Activated CD4-positive, alpha-beta memory T cell treated with anti-CD3 and anti-CD28 coated beads, Interleukin-2, amount 10 ng/mL, durations not matched to agents 7 days and 5 days (primary cell): ENCODE measurements at regions not wholly inside any gene's neighbourhood (a gene's known extent, or its start where the extent isn't known, plus 50 kb on each side); places are given as distances from the start of the nearest gene placed in this dataset.

Experiments used
- CTCF ChIA-PET: fragments of 350-600 bp; sonication (Branson Sonifier 250); formaldehyde crosslinking; loops from one replicate; lab custom pipeline; 2021; ENCODE audit warnings: antibody characterized with exemption, inconsistent platforms; lab: Charles Lee
- POLR2A ChIA-PET: fragments of 350-600 bp; sonication (Branson Sonifier 250); formaldehyde crosslinking; loops from one replicate; lab custom pipeline; 2021; ENCODE audit warnings: antibody characterized with exemption; lab: Charles Lee
- DNase-seq: peaks from one replicate; pipeline ENCODE4 v3.0.0-alpha.2; 2020
- H3K27ac Mint-ChIP-seq: one replicate; pipeline ENCODE4 v1.8.0; 2021; ENCODE audit warnings: mild to moderate bottlenecking, mixed read lengths
- H3K27me3 Mint-ChIP-seq: one replicate; pipeline ENCODE4 v1.8.0; 2021; ENCODE audit warnings: mixed read lengths
- H3K36me3 Mint-ChIP-seq: one replicate; pipeline ENCODE4 v1.8.0; 2021; ENCODE audit warnings: low read depth, mixed read lengths
- H3K4me1 Mint-ChIP-seq: one replicate; pipeline ENCODE4 v1.8.0; 2021; ENCODE audit warnings: mixed read lengths
- H3K4me3 Mint-ChIP-seq: one replicate; pipeline ENCODE4 v1.8.0; 2021; ENCODE audit warnings: mild to moderate bottlenecking, mixed read lengths
- H3K9me3 Mint-ChIP-seq: one replicate; pipeline ENCODE4 v1.8.0; 2021; ENCODE audit warnings: mixed read lengths

- DNase-seq, result no peak
- Mint-ChIP-seq H3K27ac (no peak overlapping the region), H3K4me3 (no peak overlapping the region), H3K36me3 (no peaks in the 10 kb centered on the region), H3K9me3 (peaks cover 9% of the 10 kb centered on the region), H3K4me1 (no peaks in the 10 kb centered on the region), H3K27me3 (no peaks in the 10 kb centered on the region)
- CTCF ChIA-PET, result no interaction called here
- POLR2A ChIA-PET, result no interaction called here
Observed at GRCh38 chr18:38010971-38011857, 445.6 kb upstream of the CELF4 start.

GRCh38 chr18:38010037-38010436 is 444.4 kb upstream of the CELF4 start:
- Mint-ChIP-seq H3K27ac (no peak overlapping the region), H3K27me3 (no peaks in the 10 kb centered on the region), H3K36me3 (no peaks in the 10 kb centered on the region), H3K4me1 (no peaks in the 10 kb centered on the region), H3K4me3 (no peak overlapping the region), H3K9me3 (peaks cover 4% of the 10 kb centered on the region)
- POLR2A ChIA-PET, result no interaction called here
- CTCF ChIA-PET, result no interaction called here
- DNase-seq, result no peak

- no peaks in the 10 kb centered on the region for H3K36me3 Mint-ChIP-seq
- H3K27me3 Mint-ChIP-seq, result no peaks in the 10 kb centered on the region
- POLR2A ChIA-PET, result no interaction called here
- CTCF ChIA-PET, result no interaction called here
- no peak overlapping the region for H3K4me3 Mint-ChIP-seq
- no peak overlapping the region for H3K27ac Mint-ChIP-seq
- DNase-seq, result no peak
- H3K9me3 Mint-ChIP-seq, result peaks cover 3% of the 10 kb centered on the region
- H3K4me1 Mint-ChIP-seq, result no peaks in the 10 kb centered on the region
Observed at GRCh38 chr18:38009320-38009719, 443.7 kb upstream of the CELF4 start.

GRCh38 chr18:38007676-38008330 is 442.2 kb upstream of the CELF4 start:
- no peaks in the 10 kb centered on the region for H3K36me3 Mint-ChIP-seq
- H3K4me3 Mint-ChIP-seq, result no peak overlapping the region
- ChIA-PET CTCF (no interaction called here), POLR2A (no interaction called here)
- DNase-seq, result no peak
- no peaks in the 10 kb centered on the region for H3K4me1 Mint-ChIP-seq
- H3K9me3 Mint-ChIP-seq, result peaks cover 3% of the 10 kb centered on the region
- H3K27me3 Mint-ChIP-seq, result no peaks in the 10 kb centered on the region
- H3K27ac Mint-ChIP-seq, result no peak overlapping the region

GRCh38 chr18:38007026-38007425 is 441.4 kb upstream of the CELF4 start:
- no peak overlapping the region for H3K4me3 Mint-ChIP-seq
- CTCF ChIA-PET, result no interaction called here
- H3K9me3 Mint-ChIP-seq, result peaks cover 3% of the 10 kb centered on the region
- H3K36me3 Mint-ChIP-seq, result no peaks in the 10 kb centered on the region
- no peaks in the 10 kb centered on the region for H3K4me1 Mint-ChIP-seq
- no peak for DNase-seq
- no peak overlapping the region for H3K27ac Mint-ChIP-seq
- no peaks in the 10 kb centered on the region for H3K27me3 Mint-ChIP-seq
- POLR2A ChIA-PET, result no interaction called here

- H3K4me1 Mint-ChIP-seq, result no peaks in the 10 kb centered on the region
- CTCF ChIA-PET, result no interaction called here
- POLR2A ChIA-PET, result no interaction called here
- H3K27ac Mint-ChIP-seq, result no peak overlapping the region
- no peaks in the 10 kb centered on the region for H3K27me3 Mint-ChIP-seq
- DNase-seq, result no peak
- no peak overlapping the region for H3K4me3 Mint-ChIP-seq
- H3K36me3 Mint-ChIP-seq, result no peaks in the 10 kb centered on the region
- peaks cover 3% of the 10 kb centered on the region for H3K9me3 Mint-ChIP-seq
Observed at GRCh38 chr18:38006541-38006940, 440.9 kb upstream of the CELF4 start.

- ChIA-PET POLR2A (no interaction called here), CTCF (no interaction called here)
- DNase-seq, result no peak
- H3K4me1 Mint-ChIP-seq, result no peaks in the 10 kb centered on the region
- no peaks in the 10 kb centered on the region for H3K36me3 Mint-ChIP-seq
- peaks cover 10% of the 10 kb centered on the region for H3K9me3 Mint-ChIP-seq
- no peak overlapping the region for H3K27ac Mint-ChIP-seq
- no peak overlapping the region for H3K4me3 Mint-ChIP-seq
- no peaks in the 10 kb centered on the region for H3K27me3 Mint-ChIP-seq
Observed at GRCh38 chr18:37997695-37998094, 432.1 kb upstream of the CELF4 start.

GRCh38 chr18:37987901-37988300 is 422.3 kb upstream of the CELF4 start:
- ChIA-PET POLR2A (no interaction called here), CTCF (no interaction called here)
- Mint-ChIP-seq H3K27ac (no peak overlapping the region), H3K4me1 (no peaks in the 10 kb centered on the region), H3K4me3 (no peak overlapping the region), H3K9me3 (peaks cover 3% of the 10 kb centered on the region), H3K27me3 (no peaks in the 10 kb centered on the region), H3K36me3 (no peaks in the 10 kb centered on the region)
- DNase-seq, result no peak

- no peak for DNase-seq
- no peak overlapping the region for H3K27ac Mint-ChIP-seq
- POLR2A ChIA-PET, result no interaction called here
- no peaks in the 10 kb centered on the region for H3K4me1 Mint-ChIP-seq
- H3K27me3 Mint-ChIP-seq, result no peaks in the 10 kb centered on the region
- H3K36me3 Mint-ChIP-seq, result no peaks in the 10 kb centered on the region
- H3K9me3 Mint-ChIP-seq, result peaks cover 3% of the 10 kb centered on the region
- CTCF ChIA-PET, result no interaction called here
- no peak overlapping the region for H3K4me3 Mint-ChIP-seq
Observed at GRCh38 chr18:37986665-37987064, 421.1 kb upstream of the CELF4 start.

GRCh38 chr18:37985126-37985525 is 419.5 kb upstream of the CELF4 start:
- Mint-ChIP-seq H3K27ac (no peak overlapping the region), H3K4me3 (no peak overlapping the region), H3K36me3 (no peaks in the 10 kb centered on the region), H3K9me3 (peaks cover 3% of the 10 kb centered on the region), H3K27me3 (no peaks in the 10 kb centered on the region), H3K4me1 (no peaks in the 10 kb centered on the region)
- ChIA-PET CTCF (no interaction called here), POLR2A (no interaction called here)
- no peak for DNase-seq

- no peak for DNase-seq
- Mint-ChIP-seq H3K4me1 (no peaks in the 10 kb centered on the region), H3K27ac (no peak overlapping the region), H3K36me3 (no peaks in the 10 kb centered on the region), H3K27me3 (no peaks in the 10 kb centered on the region), H3K4me3 (no peak overlapping the region), H3K9me3 (peaks cover 10% of the 10 kb centered on the region)
- ChIA-PET POLR2A (no interaction called here), CTCF (no interaction called here)
Observed at GRCh38 chr18:37980556-37980955, 415.0 kb upstream of the CELF4 start.

GRCh38 chr18:37975446-37975845 is 409.8 kb upstream of the CELF4 start:
- Mint-ChIP-seq H3K9me3 (peaks cover 17% of the 10 kb centered on the region), H3K27ac (no peak overlapping the region), H3K4me1 (no peaks in the 10 kb centered on the region), H3K27me3 (no peaks in the 10 kb centered on the region), H3K36me3 (no peaks in the 10 kb centered on the region), H3K4me3 (no peak overlapping the region)
- ChIA-PET CTCF (no interaction called here), POLR2A (no interaction called here)
- DNase-seq, result no peak

- Mint-ChIP-seq H3K27me3 (no peaks in the 10 kb centered on the region), H3K9me3 (peaks cover 5% of the 10 kb centered on the region), H3K27ac (no peak overlapping the region), H3K4me3 (no peak overlapping the region), H3K4me1 (no peaks in the 10 kb centered on the region), H3K36me3 (no peaks in the 10 kb centered on the region)
- POLR2A ChIA-PET, result no interaction called here
- CTCF ChIA-PET, result no interaction called here
- DNase-seq, result no peak
Observed at GRCh38 chr18:37967261-37967660, 401.7 kb upstream of the CELF4 start.

- ChIA-PET CTCF (no interaction called here), POLR2A (no interaction called here)
- peaks cover 4% of the 10 kb centered on the region for H3K9me3 Mint-ChIP-seq
- H3K27me3 Mint-ChIP-seq, result no peaks in the 10 kb centered on the region
- no peaks in the 10 kb centered on the region for H3K4me1 Mint-ChIP-seq
- H3K27ac Mint-ChIP-seq, result no peak overlapping the region
- DNase-seq, result no peak
- H3K36me3 Mint-ChIP-seq, result no peaks in the 10 kb centered on the region
- H3K4me3 Mint-ChIP-seq, result no peak overlapping the region
Observed at GRCh38 chr18:37965572-37965970, 400.0 kb upstream of the CELF4 start.
